Gastroesophageal sphincter (tissue), 4 donors: ENCODE measurements at regions not wholly inside any gene's neighbourhood (a gene's known extent, or its start where the extent isn't known, plus 50 kb on each side); places are given as distances from the start of the nearest gene placed in this dataset.

Experiments used
- ATAC-seq: fragments of 150-250 bp; one replicate; pipeline ENCODE4 v1.9.1; 2016; ENCODE audit warnings: mild to moderate bottlenecking, moderate library complexity
- H3K27ac ChIP-seq, 4 donors: fragments of 200-600 bp; sonication (generic) in 3 of 4; 1 replicate in 3 of 4; 2 replicates in 1 of 4; pipeline ENCODE4 v1.5.1; 2016 to 2019
- H3K27me3 ChIP-seq: fragments of 200-600 bp; sonication (generic); one replicate; pipeline ENCODE4 v1.5.1; 2019
- H3K36me3 ChIP-seq, 2 donors: fragments of 200-600 bp; sonication (generic); one replicate each; pipeline ENCODE4 v1.5.1; 2019; ENCODE audit warnings: control low read depth in 1 of 2
- H3K4me1 ChIP-seq, 3 donors: fragments of 200-600 bp; sonication (generic); 1 replicate in 2 of 3; 2 replicates in 1 of 3; pipeline ENCODE4 v1.5.1; 2016 to 2019; ENCODE audit warnings: control low read depth in 2 of 3
- H3K4me3 ChIP-seq, 2 donors: fragments of 200-600 bp; sonication (generic); one replicate each; pipeline ENCODE4 v1.5.1; 2019; ENCODE audit warnings: mild to moderate bottlenecking in 1 of 2, moderate library complexity in 1 of 2
- H3K9me3 ChIP-seq, 3 donors: fragments of 200-600 bp; sonication (generic); one replicate each; pipeline ENCODE4 v1.5.1; 2017 to 2019; ENCODE audit warnings: control low read depth in 2 of 3
- EP300 ChIP-seq: sonication (generic); formaldehyde crosslinking; IDR thresholded peaks from one replicate; pipeline ENCODE4 v1.6.1; 2017; ENCODE audit warnings: antibody characterized with exemption, mild to moderate bottlenecking
- POLR2A ChIP-seq, 2 donors: fragments of 450-650 bp; IDR thresholded peaks; one replicate each; pipeline ENCODE4 v1.6.1; 2017; ENCODE audit warnings: antibody characterized with exemption in 2 of 2, mild to moderate bottlenecking in 2 of 2, moderate library complexity in 1 of 2
- POLR2AphosphoS5 ChIP-seq: sonication (generic); formaldehyde crosslinking; IDR thresholded peaks from one replicate; pipeline ENCODE4 v1.6.1; 2017; ENCODE audit warnings: antibody characterized with exemption
- WGBS, 2 donors: methylation state at CpG; one replicate each; pipeline ENCODE4 v1.1.5; 2018; ENCODE audit warnings: low coverage in 1 of 2; 5-methylcytosine and 5-hydroxymethylcytosine counted together
- TF ChIP-seq, protein P1 (sequence below), 4 experiments: fragments of 200-600 bp in 2 of 4; fragments of 450-650 bp in 2 of 4; sonication (generic) in 1 of 4; IDR thresholded peaks; one replicate each; pipeline ENCODE4 v1.5.1; 2017 to 2019; ENCODE audit warnings: antibody characterized with exemption in 4 of 4, mild to moderate bottlenecking in 2 of 4, moderate library complexity in 2 of 4

GRCh38 chr5:124796495-124796894 is 50.1 kb upstream of the ZNF608 start:
- TF ChIP-seq, protein P1, sequence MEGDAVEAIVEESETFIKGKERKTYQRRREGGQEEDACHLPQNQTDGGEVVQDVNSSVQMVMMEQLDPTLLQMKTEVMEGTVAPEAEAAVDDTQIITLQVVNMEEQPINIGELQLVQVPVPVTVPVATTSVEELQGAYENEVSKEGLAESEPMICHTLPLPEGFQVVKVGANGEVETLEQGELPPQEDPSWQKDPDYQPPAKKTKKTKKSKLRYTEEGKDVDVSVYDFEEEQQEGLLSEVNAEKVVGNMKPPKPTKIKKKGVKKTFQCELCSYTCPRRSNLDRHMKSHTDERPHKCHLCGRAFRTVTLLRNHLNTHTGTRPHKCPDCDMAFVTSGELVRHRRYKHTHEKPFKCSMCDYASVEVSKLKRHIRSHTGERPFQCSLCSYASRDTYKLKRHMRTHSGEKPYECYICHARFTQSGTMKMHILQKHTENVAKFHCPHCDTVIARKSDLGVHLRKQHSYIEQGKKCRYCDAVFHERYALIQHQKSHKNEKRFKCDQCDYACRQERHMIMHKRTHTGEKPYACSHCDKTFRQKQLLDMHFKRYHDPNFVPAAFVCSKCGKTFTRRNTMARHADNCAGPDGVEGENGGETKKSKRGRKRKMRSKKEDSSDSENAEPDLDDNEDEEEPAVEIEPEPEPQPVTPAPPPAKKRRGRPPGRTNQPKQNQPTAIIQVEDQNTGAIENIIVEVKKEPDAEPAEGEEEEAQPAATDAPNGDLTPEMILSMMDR (IDR thresholded peaks at IDR 0.05): no peak
- TF ChIP-seq POLR2AphosphoS5 (no peak), POLR2A (IDR thresholded peaks at IDR 0.05) (no peak), EP300 (no peak)
- ATAC-seq: no peak
- H3K9me3 ChIP-seq: no peaks in the 10 kb centered on the region
- H3K36me3 ChIP-seq: no peaks in the 10 kb centered on the region
- H3K4me3 ChIP-seq: no peak overlapping the region
- H3K27ac ChIP-seq: no peak overlapping the region
- no peaks in the 10 kb centered on the region for H3K27me3 ChIP-seq
- H3K4me1 ChIP-seq: no peaks in the 10 kb centered on the region

- H3K27ac ChIP-seq: no peak overlapping the region
- WGBS, 2 donors: 92 to 96% methylated on average over 3 to 7 of the region's 12 CpGs
- H3K27me3 ChIP-seq: no peaks in the 10 kb centered on the region
- no peaks in the 10 kb centered on the region for H3K9me3 ChIP-seq
- H3K4me1 ChIP-seq: no peaks in the 10 kb centered on the region
- TF ChIP-seq POLR2A (IDR thresholded peaks at IDR 0.05) (no peak), EP300 (no peak), POLR2AphosphoS5 (no peak)
- TF ChIP-seq, protein P1 (IDR thresholded peaks at IDR 0.05): no peak
- ATAC-seq: no peak
- H3K36me3 ChIP-seq: no peaks in the 10 kb centered on the region
- no peak overlapping the region for H3K4me3 ChIP-seq
Observed at GRCh38 chr5:124797665-124798087, 51.2 kb upstream of the ZNF608 start.

DNA sequence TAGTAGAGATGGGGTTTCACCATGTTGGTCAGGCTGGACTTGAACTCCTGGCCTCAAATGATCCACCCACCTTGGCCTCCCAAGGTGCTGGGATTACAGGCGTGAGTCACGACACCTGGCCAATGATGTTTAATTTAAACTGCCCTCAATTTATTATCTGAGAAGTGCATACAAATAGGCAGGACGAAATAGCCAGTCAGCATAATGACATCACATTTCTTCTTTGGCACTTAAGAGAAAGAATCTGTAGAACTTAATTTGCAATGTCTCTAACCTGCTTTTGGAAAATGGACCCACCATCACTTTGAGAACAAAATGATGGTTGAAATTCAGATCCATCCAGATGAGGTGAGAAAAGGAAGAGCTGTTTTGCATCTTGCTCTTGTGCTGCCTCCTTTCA is 52.5 kb upstream of the ZNF608 start:
- no peak for ATAC-seq
- H3K27ac ChIP-seq: no peak overlapping the region

DNA sequence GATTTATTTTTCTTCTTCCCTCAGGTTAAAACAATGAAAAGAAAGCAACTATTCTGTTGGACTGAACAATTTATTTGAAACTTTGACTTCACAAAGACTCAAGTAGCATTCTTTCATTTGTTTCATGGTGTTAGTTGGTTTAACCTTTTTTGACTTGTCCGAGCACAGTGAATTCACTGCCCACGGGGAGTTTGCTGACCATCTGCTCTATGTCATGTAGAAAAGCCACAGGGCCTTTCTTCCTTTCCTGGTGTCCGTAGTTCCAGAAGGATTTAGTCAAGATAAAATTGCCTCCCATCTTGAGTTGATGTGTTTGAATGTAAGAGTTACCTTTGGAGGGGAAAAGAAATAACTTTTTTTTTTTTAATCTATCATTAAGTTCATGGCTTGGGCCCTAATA is 55.1 kb upstream of the ZNF608 start:
- TF ChIP-seq POLR2AphosphoS5 (no peak), EP300 (no peak), POLR2A (IDR thresholded peaks at IDR 0.05) (no peak)
- TF ChIP-seq, protein P1 (IDR thresholded peaks at IDR 0.05): no peak
- WGBS, 2 donors: 42 to 65% methylated on average over 3 of the region's 3 CpGs
- ATAC-seq: no peak
- Histone ChIP-seq H3K27ac (no peak overlapping the region), H3K27me3 (no peaks in the 10 kb centered on the region), H3K4me3 (no peak overlapping the region), H3K36me3 (no peaks in the 10 kb centered on the region), H3K4me1 (peaks cover 0 to 7% (median 0%) of the 10 kb centered on the region in 3 donors), H3K9me3 (no peaks in the 10 kb centered on the region)

More for the DNA sequence above, 52.5 kb upstream of the ZNF608 start:
- Histone ChIP-seq H3K27me3 (no peaks in the 10 kb centered on the region), H3K9me3 (no peaks in the 10 kb centered on the region), H3K4me3 (no peak overlapping the region), H3K36me3 (no peaks in the 10 kb centered on the region), H3K4me1 (no peaks in the 10 kb centered on the region)
- 97 to 100% methylated on average over 1 to 3 of the region's 3 CpGs for WGBS, 2 donors
- TF ChIP-seq POLR2AphosphoS5 (no peak), EP300 (no peak), POLR2A (IDR thresholded peaks at IDR 0.05) (no peak)
- TF ChIP-seq, protein P1 (IDR thresholded peaks at IDR 0.05): no peak

DNA sequence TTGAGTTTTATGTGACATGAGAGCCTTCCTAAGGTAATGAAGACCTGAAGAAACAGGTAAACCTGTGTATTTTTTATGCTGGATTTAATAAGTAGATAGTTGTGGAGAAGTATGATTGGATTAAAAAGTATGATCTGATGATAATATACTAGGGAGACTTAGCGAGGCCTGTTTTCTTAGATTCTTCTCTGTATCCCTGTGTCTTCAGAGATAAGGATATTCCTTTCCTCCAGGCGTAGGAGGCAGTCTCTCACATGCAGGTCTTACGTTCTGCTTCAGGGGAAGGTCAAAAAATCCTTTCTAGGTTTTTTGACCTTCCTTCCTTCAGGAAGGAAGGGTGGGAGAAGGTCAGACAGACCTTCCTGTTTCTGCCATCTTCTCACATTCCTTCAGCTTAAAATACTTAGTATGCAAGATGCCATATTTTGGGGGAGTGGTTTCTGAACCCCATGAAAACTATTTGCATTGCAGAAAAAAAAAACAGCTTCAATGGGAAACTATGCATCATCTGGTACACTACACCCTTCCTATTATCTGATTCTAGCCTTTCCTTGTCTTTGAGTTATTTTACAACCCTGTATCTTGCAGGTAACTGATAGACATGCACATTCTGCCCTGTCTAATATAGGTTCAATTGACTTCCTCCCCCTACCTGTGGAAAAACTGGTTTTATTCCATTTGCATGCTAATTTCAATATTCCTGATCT is 57.3 kb upstream of the ZNF608 start:
- Histone ChIP-seq H3K27ac (no peak overlapping the region), H3K27me3 (no peaks in the 10 kb centered on the region), H3K9me3 (no peaks in the 10 kb centered on the region), H3K4me3 (no peak overlapping the region), H3K36me3 (no peaks in the 10 kb centered on the region), H3K4me1 (peaks cover 0 to 14% (median 3%) of the 10 kb centered on the region in 3 donors)
- no peak for ATAC-seq
- no peak for TF ChIP-seq EP300
- TF ChIP-seq POLR2A (IDR thresholded peaks at IDR 0.05): no peak
- TF ChIP-seq, protein P1 (IDR thresholded peaks at IDR 0.05): no peak
- TF ChIP-seq POLR2AphosphoS5: no peak
- 79 to 87% methylated on average over 3 of the region's 3 CpGs for WGBS, 2 donors
